Neuronal stem cell (in vitro differentiated cells): ENCODE measurements at regions not wholly inside any gene's neighbourhood (a gene's known extent, or its start where the extent isn't known, plus 50 kb on each side); places are given as distances from the start of the nearest gene placed in this dataset.
A peak's percentile ranks its signal among the peaks of the same experiment; 100 is the strongest.

ENCODE experiments used
- DNase-seq: peaks from one replicate; pipeline ENCODE4 v3.0.0-alpha.2; 2013; ENCODE audit warnings: low spot score
- H2AFZ ChIP-seq: one replicate; pipeline ENCODE4 v1.6.1; 2013; ENCODE audit warnings: mild to moderate bottlenecking, low read length, inconsistent platforms
- H2AK5ac ChIP-seq: 2 replicates; pipeline ENCODE4 v1.6.1; 2013; ENCODE audit warnings: low read depth, mild to moderate bottlenecking, inconsistent platforms, low read length, moderate library complexity, mixed read lengths
- H2BK120ac ChIP-seq: 2 replicates; pipeline ENCODE4 v1.6.1; 2013; ENCODE audit warnings: low read depth, mild to moderate bottlenecking, inconsistent platforms, low read length, moderate library complexity, mixed read lengths
- H2BK12ac ChIP-seq: one replicate; pipeline ENCODE4 v1.6.1; 2013; ENCODE audit warnings: low read length, inconsistent platforms
- H2BK15ac ChIP-seq: 2 replicates; pipeline ENCODE4 v1.6.1; 2013; ENCODE audit warnings: mild to moderate bottlenecking, low read length, inconsistent platforms, mixed read lengths
- H2BK5ac ChIP-seq: one replicate; pipeline ENCODE4 v1.6.1; 2013; ENCODE audit warnings: inconsistent platforms, mild to moderate bottlenecking, low read length, moderate library complexity
- H3K14ac ChIP-seq: one replicate; pipeline ENCODE4 v1.6.1; 2013; ENCODE audit warnings: low read length, inconsistent platforms
- H3K18ac ChIP-seq: 2 replicates; pipeline ENCODE4 v1.6.1; 2013; ENCODE audit warnings: low read length, inconsistent platforms
- H3K23ac ChIP-seq: 2 replicates; pipeline ENCODE4 v1.6.1; 2013; ENCODE audit warnings: low read depth, mild to moderate bottlenecking, mixed read lengths, low read length, inconsistent platforms; ENCODE audit not compliant: poor library complexity
- H3K27ac ChIP-seq: replicated peaks from 3 replicates; pipeline ENCODE4 v1.5.1; 2013; ENCODE audit warnings: low read length, inconsistent platforms
- H3K27me3 ChIP-seq, 3 experiments: 2 replicates each; pipeline ENCODE4 v1.6.1; 2013; ENCODE audit warnings: low read length in 3 of 3, mild to moderate bottlenecking in 2 of 3, inconsistent platforms in 1 of 3, low read depth in 1 of 3, mixed read lengths in 1 of 3, moderate library complexity in 1 of 3; ENCODE audit not compliant: control insufficient read depth in 3 of 3, insufficient read depth in 3 of 3
- H3K36me3 ChIP-seq, 2 donors: replicated peaks in 1 of 2; 2 replicates each; pipeline ENCODE4 v1.6.1; 2013; ENCODE audit warnings: low read length in 2 of 2; ENCODE audit not compliant: control insufficient read depth in 2 of 2, insufficient read depth in 2 of 2
- H3K4ac ChIP-seq: 2 replicates; pipeline ENCODE4 v1.6.1; 2013; ENCODE audit warnings: inconsistent platforms, mild to moderate bottlenecking, low read length, moderate library complexity
- H3K4me1 ChIP-seq, 2 donors: 1 replicate in 1 of 2; 2 replicates in 1 of 2; pipeline ENCODE4 v1.6.1; 2013; ENCODE audit warnings: low read length in 2 of 2, low read depth in 1 of 2; ENCODE audit not compliant: control insufficient read depth in 2 of 2, insufficient read depth in 1 of 2
- H3K4me2 ChIP-seq: one replicate; pipeline ENCODE4 v1.6.1; 2013; ENCODE audit warnings: mild to moderate bottlenecking, low read length, inconsistent platforms; ENCODE audit not compliant: insufficient read depth, poor library complexity, severe bottlenecking
- H3K4me3 ChIP-seq, 2 donors: 2 replicates each; pipeline ENCODE4 v1.5.1; 2013; ENCODE audit warnings: low read length in 2 of 2, mild to moderate bottlenecking in 2 of 2, inconsistent platforms in 1 of 2, moderate library complexity in 1 of 2
- H3K79me1 ChIP-seq: one replicate; pipeline ENCODE4 v1.6.1; 2013; ENCODE audit warnings: low read depth, mild to moderate bottlenecking, inconsistent platforms, low read length, moderate library complexity
- H3K9ac ChIP-seq: one replicate; pipeline ENCODE4 v1.6.1; 2013; ENCODE audit warnings: mild to moderate bottlenecking, low read depth, low read length, inconsistent platforms; ENCODE audit not compliant: poor library complexity
- H3K9me3 ChIP-seq, 2 donors: replicated peaks in 1 of 2; 2 replicates each; pipeline versions ENCODE3 to v1.6.1; 2013; ENCODE audit warnings: low read length in 2 of 2, mild to moderate bottlenecking in 2 of 2, inconsistent platforms in 1 of 2, low read depth in 1 of 2, mixed read lengths in 1 of 2, moderate library complexity in 1 of 2; ENCODE audit not compliant: control insufficient read depth in 2 of 2, insufficient read depth in 1 of 2
- H4K8ac ChIP-seq: one replicate; pipeline ENCODE4 v1.6.1; 2013; ENCODE audit warnings: low read depth, mild to moderate bottlenecking, inconsistent platforms, low read length, moderate library complexity
- H4K91ac ChIP-seq: one replicate; pipeline ENCODE4 v1.6.1; 2013; ENCODE audit warnings: low read length, low read depth, mild to moderate bottlenecking, inconsistent platforms; ENCODE audit not compliant: poor library complexity
- WGBS, 2 donors: extraction: QIAGEN DNeasy Blood & Tissue Kit; methylation state at CpG; one replicate each; pipeline ENCODE4 v1.1.7; 2013; ENCODE audit warnings: missing lambda C conversion rate in 2 of 2, mixed read lengths in 1 of 2; ENCODE audit not compliant: insufficient read length in 2 of 2, insufficient replicate concordance in 1 of 2; ENCODE audit errors: extremely low coverage in 2 of 2; 5-methylcytosine and 5-hydroxymethylcytosine counted together

DNA sequence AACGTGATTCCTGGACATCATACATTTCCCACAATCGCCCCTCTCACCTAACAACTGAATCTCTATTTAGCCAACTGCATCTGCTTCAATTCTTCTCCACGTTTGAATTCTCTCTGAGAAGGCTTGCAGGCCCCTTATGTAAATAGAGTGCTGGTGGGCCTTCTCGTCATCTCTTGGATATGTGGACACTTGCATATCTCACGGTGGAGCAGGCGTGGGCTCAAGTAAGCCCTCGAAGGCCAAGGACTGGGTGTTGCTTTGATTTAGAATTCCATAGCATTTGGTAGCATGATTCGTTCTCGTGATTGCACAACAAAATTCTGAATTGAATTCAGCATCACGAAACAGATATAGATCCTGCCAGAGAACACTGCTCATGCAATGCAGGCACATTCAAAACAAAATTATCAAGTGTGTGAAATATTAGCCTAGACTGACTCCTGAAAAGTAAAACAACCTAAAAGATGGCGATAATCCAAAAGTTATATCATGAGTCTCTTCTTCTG is 613.6 kb downstream of the TFAP2A start:
- no peak overlapping the region for H3K14ac ChIP-seq
- H3K9ac ChIP-seq, result no peak overlapping the region
- no peak overlapping the region for H3K18ac ChIP-seq
- H3K4me2 ChIP-seq, result no peak overlapping the region
- H3K4ac ChIP-seq, result no peak overlapping the region
- H3K4me3 ChIP-seq, result no peak overlapping the region
- no peak for DNase-seq
- no peak overlapping the region for H3K23ac ChIP-seq
- H2BK5ac ChIP-seq, result no peak overlapping the region
- WGBS, 2 donors, result no CpG with 5 or more reads among the region's 11 CpGs
- no peaks in the 10 kb centered on the region for H3K27me3 ChIP-seq
- H2BK120ac ChIP-seq, result no peak overlapping the region
- H4K91ac ChIP-seq, result no peak overlapping the region
- no peaks in the 10 kb centered on the region for H3K36me3 ChIP-seq
- H2AFZ ChIP-seq, result no peak overlapping the region
- H3K9me3 ChIP-seq, result no peaks in the 10 kb centered on the region
- H3K79me1 ChIP-seq, result no peaks in the 10 kb centered on the region
- H3K27ac ChIP-seq, result no peak overlapping the region
- peaks cover 0 to 1% of the 10 kb centered on the region in 2 donors for H3K4me1 ChIP-seq
- H4K8ac ChIP-seq, result no peak overlapping the region
- H2BK15ac ChIP-seq, result no peak overlapping the region
- no peak overlapping the region for H2BK12ac ChIP-seq
- no peak overlapping the region for H2AK5ac ChIP-seq

- H3K79me1 ChIP-seq, result no peaks in the 10 kb centered on the region
- no peak overlapping the region for H2AFZ ChIP-seq
- no peaks in the 10 kb centered on the region for H3K36me3 ChIP-seq
These were observed 615.3 kb downstream of the TFAP2A start for GRCh38 chr6:9799582-9799981.

GRCh38 chr6:9796827-9797226 is 618.0 kb downstream of the TFAP2A start:
- Histone ChIP-seq H4K8ac (no peak overlapping the region), H2AFZ (no peak overlapping the region), H3K36me3 (no peaks in the 10 kb centered on the region), H2BK15ac (no peak overlapping the region), H3K79me1 (no peaks in the 10 kb centered on the region), H3K27me3 (no peaks in the 10 kb centered on the region), H3K14ac (no peak overlapping the region), H3K4me2 (no peak overlapping the region), H2BK12ac (no peak overlapping the region), H3K18ac (no peak overlapping the region), H3K4me1 (peaks cover 3 to 5% of the 10 kb centered on the region in 2 donors), H2AK5ac (no peak overlapping the region), H3K9ac (no peak overlapping the region), H3K27ac (no peak overlapping the region), H3K4me3 (no peak overlapping the region), H3K23ac (no peak overlapping the region), H3K4ac (no peak overlapping the region), H2BK5ac (no peak overlapping the region), H4K91ac (no peak overlapping the region), H3K9me3 (no peaks in the 10 kb centered on the region), H2BK120ac (no peak overlapping the region)
- no CpG with 5 or more reads among the region's 2 CpGs for WGBS, 2 donors
- DNase-seq, result no peak

More at GRCh38 chr6:9799582-9799981, 615.3 kb downstream of the TFAP2A start:
- H3K27ac ChIP-seq, result no peak overlapping the region
- no peak overlapping the region for H3K4me3 ChIP-seq
- no peak for DNase-seq
- no peak overlapping the region for H3K14ac ChIP-seq
- H2BK12ac ChIP-seq, result no peak overlapping the region
- no peak overlapping the region for H2AK5ac ChIP-seq
- no peak overlapping the region for H3K9ac ChIP-seq
- H4K91ac ChIP-seq, result no peak overlapping the region
- H3K4me2 ChIP-seq, result no peak overlapping the region
- no peak overlapping the region for H2BK15ac ChIP-seq
- H3K23ac ChIP-seq, result no peak overlapping the region
- H3K9me3 ChIP-seq, result no peaks in the 10 kb centered on the region
- H3K4me1 ChIP-seq, result peaks cover 3 to 5% of the 10 kb centered on the region in 2 donors
- no peak overlapping the region for H2BK120ac ChIP-seq
- no peaks in the 10 kb centered on the region for H3K27me3 ChIP-seq
- H3K4ac ChIP-seq, result no peak overlapping the region
- no peak overlapping the region for H2BK5ac ChIP-seq
- no peak overlapping the region for H3K18ac ChIP-seq
- H4K8ac ChIP-seq, result no peak overlapping the region

DNA sequence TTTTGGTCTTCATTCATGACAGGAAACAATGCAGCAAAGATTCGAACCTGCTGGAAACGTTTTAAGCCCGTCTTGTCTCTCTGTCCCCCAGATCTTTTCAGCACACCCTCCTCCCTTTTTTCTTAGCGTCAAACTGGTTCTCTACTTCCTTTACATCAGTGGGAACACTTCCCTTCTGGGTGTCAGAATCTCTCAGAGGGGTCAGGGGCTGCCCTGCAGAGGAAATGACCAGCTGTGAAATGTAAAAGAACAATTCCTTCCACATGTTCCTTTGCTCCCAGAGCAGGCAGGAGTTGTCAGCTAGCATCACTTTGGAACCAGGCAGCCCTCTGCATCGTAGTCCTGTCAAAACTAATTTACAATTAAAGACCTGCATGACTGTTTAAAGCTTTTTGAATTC is 619.0 kb downstream of the TFAP2A start:
- H3K27ac ChIP-seq, result no peak overlapping the region
- no CpG with 5 or more reads among the region's 5 CpGs for whole genome bisulfite sequencing, 2 donors
- no peaks in the 10 kb centered on the region for H3K79me1 ChIP-seq
- H4K91ac ChIP-seq, result no peak overlapping the region
- no peak overlapping the region for H3K23ac ChIP-seq
- no peaks in the 10 kb centered on the region for H3K36me3 ChIP-seq
- H2BK120ac ChIP-seq, result no peak overlapping the region
- no peaks in the 10 kb centered on the region for H3K9me3 ChIP-seq
- DNase-seq, result no peak
- H3K4me2 ChIP-seq, result no peak overlapping the region
- H3K9ac ChIP-seq, result no peak overlapping the region
- H2AFZ ChIP-seq, result peak overlapping the region; percentile 62
- H3K4me3 ChIP-seq, result no peak overlapping the region
- H2AK5ac ChIP-seq, result no peak overlapping the region
- no peak overlapping the region for H3K18ac ChIP-seq
- no peak overlapping the region for H2BK12ac ChIP-seq
- H3K4me1 ChIP-seq, result peaks cover 2 to 5% of the 10 kb centered on the region in 2 donors
- no peak overlapping the region for H3K4ac ChIP-seq
- H2BK15ac ChIP-seq, result no peak overlapping the region
- H3K27me3 ChIP-seq, result no peaks in the 10 kb centered on the region
- no peak overlapping the region for H2BK5ac ChIP-seq
- no peak overlapping the region for H3K14ac ChIP-seq
- H4K8ac ChIP-seq, result no peak overlapping the region
